ENCODE measurements at regions not wholly inside any gene's neighbourhood (a gene's known extent, or its start where the extent isn't known, plus 50 kb on each side); places are given as distances from the start of the nearest gene placed in this dataset.

GRCh38 chr1:55746710-55747109 is 531.5 kb upstream of the USP24 start:
- Histone ChIP-seq H3K27ac (ENCODE audit: low read length) (no peak overlapping the region), H3K9ac (ENCODE audit: low read length) (no peak overlapping the region), H4K20me1 (ENCODE audit: insufficient read depth, low read length) (no peaks in the 10 kb centered on the region), H3K9me3 (ENCODE audit: insufficient read depth, low read length) (no peaks in the 10 kb centered on the region), H3K79me2 (ENCODE audit: low read length) (no peaks in the 10 kb centered on the region), H3K27me3 (ENCODE audit: low read depth, low read length) (no peaks in the 10 kb centered on the region), H2AFZ (ENCODE audit: low read depth, low read length) (no peak overlapping the region), H3K36me3 (replicated peaks; ENCODE audit: low read depth, low read length) (no peaks in the 10 kb centered on the region), H3K4me1 (ENCODE audit: low read length) (no peaks in the 10 kb centered on the region), H3K4me2 (ENCODE audit: low read length) (no peak overlapping the region), H3K4me3 (ENCODE audit: low read length) (no peak overlapping the region)
- no peak for TF ChIP-seq EZH2phosphoT487 (IDR thresholded peaks at IDR 0.05; ENCODE audit: low read depth)
- no peak for TF ChIP-seq CTCF (IDR thresholded peaks at IDR 0.05; ENCODE audit: low read depth, low read length)

- TF ChIP-seq CTCF (IDR thresholded peaks at IDR 0.05; ENCODE audit: low read depth, low read length) (no peak), EZH2phosphoT487 (IDR thresholded peaks at IDR 0.05; ENCODE audit: low read depth) (no peak)
- no peak overlapping the region for H3K4me3 ChIP-seq (ENCODE audit: low read length)
- no peak overlapping the region for H3K27ac ChIP-seq (ENCODE audit: low read length)
Measured at GRCh38 chr1:55741516-55741915, 526.4 kb upstream of the USP24 start.

DNA sequence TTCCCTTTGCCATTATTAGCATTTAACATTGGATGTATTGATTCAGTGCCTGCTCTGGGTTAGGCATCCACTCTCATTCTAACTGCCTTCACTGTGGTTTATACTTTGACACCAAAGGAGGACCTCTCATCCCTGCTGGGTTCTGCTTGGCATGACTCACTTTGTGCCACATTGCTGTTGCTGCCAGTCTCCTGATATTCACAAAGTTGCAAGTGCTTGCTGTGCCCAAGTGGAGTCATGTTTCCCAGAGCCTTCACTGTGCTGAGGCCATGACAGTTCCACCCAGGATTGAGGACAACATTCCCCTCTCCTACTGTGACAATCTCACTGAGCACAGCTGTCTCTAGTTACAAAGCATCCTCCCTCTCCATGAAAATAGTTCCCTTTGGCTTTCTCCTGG is 519.9 kb upstream of the USP24 start:
- Histone ChIP-seq H2AFZ (ENCODE audit: low read depth, low read length) (no peak overlapping the region), H3K4me1 (ENCODE audit: low read length) (no peaks in the 10 kb centered on the region), H3K79me2 (ENCODE audit: low read length) (no peaks in the 10 kb centered on the region), H4K20me1 (ENCODE audit: insufficient read depth, low read length) (no peaks in the 10 kb centered on the region), H3K27me3 (ENCODE audit: low read depth, low read length) (no peaks in the 10 kb centered on the region), H3K4me2 (ENCODE audit: low read length) (no peak overlapping the region), H3K9ac (ENCODE audit: low read length) (no peak overlapping the region), H3K27ac (ENCODE audit: low read length) (no peak overlapping the region), H3K36me3 (replicated peaks; ENCODE audit: low read depth, low read length) (no peaks in the 10 kb centered on the region), H3K4me3 (ENCODE audit: low read length) (no peak overlapping the region), H3K9me3 (ENCODE audit: insufficient read depth, low read length) (no peaks in the 10 kb centered on the region)
- TF ChIP-seq CTCF (IDR thresholded peaks at IDR 0.05; ENCODE audit: low read depth, low read length), result no peak
- no peak for TF ChIP-seq EZH2phosphoT487 (IDR thresholded peaks at IDR 0.05; ENCODE audit: low read depth)

More at GRCh38 chr1:55741516-55741915, 526.4 kb upstream of the USP24 start:
- Histone ChIP-seq H3K79me2 (ENCODE audit: low read length) (no peaks in the 10 kb centered on the region), H3K27me3 (ENCODE audit: low read depth, low read length) (no peaks in the 10 kb centered on the region), H4K20me1 (ENCODE audit: insufficient read depth, low read length) (no peaks in the 10 kb centered on the region), H3K9ac (ENCODE audit: low read length) (no peak overlapping the region), H3K4me2 (ENCODE audit: low read length) (no peak overlapping the region), H3K4me1 (ENCODE audit: low read length) (no peaks in the 10 kb centered on the region), H2AFZ (ENCODE audit: low read depth, low read length) (no peak overlapping the region), H3K9me3 (ENCODE audit: insufficient read depth, low read length) (no peaks in the 10 kb centered on the region), H3K36me3 (replicated peaks; ENCODE audit: low read depth, low read length) (no peaks in the 10 kb centered on the region)

GRCh38 chr1:55726994-55727393 is 511.8 kb upstream of the USP24 start:
- H2AFZ ChIP-seq (ENCODE audit: low read depth, low read length), result no peak overlapping the region
- no peak for TF ChIP-seq CTCF (IDR thresholded peaks at IDR 0.05; ENCODE audit: low read depth, low read length)
- TF ChIP-seq EZH2phosphoT487 (IDR thresholded peaks at IDR 0.05; ENCODE audit: low read depth), result no peak
- H3K9me3 ChIP-seq (ENCODE audit: insufficient read depth, low read length), result no peaks in the 10 kb centered on the region
- H4K20me1 ChIP-seq (ENCODE audit: insufficient read depth, low read length), result no peaks in the 10 kb centered on the region
- H3K27ac ChIP-seq (ENCODE audit: low read length), result no peak overlapping the region
- H3K4me3 ChIP-seq (ENCODE audit: low read length), result no peak overlapping the region
- H3K27me3 ChIP-seq (ENCODE audit: low read depth, low read length), result no peaks in the 10 kb centered on the region
- no peak overlapping the region for H3K4me2 ChIP-seq (ENCODE audit: low read length)
- H3K79me2 ChIP-seq (ENCODE audit: low read length), result no peaks in the 10 kb centered on the region
- no peaks in the 10 kb centered on the region for H3K36me3 ChIP-seq (replicated peaks; ENCODE audit: low read depth, low read length)
- no peak overlapping the region for H3K9ac ChIP-seq (ENCODE audit: low read length)
- H3K4me1 ChIP-seq (ENCODE audit: low read length), result no peaks in the 10 kb centered on the region

Data from OCI-LY3 (cell line).